GM11168 (cell line): ENCODE measurements at regions not wholly inside any gene's neighbourhood (a gene's known extent, or its start where the extent isn't known, plus 50 kb on each side); places are given as distances from the start of the nearest gene placed in this dataset.

Experiments used
- in situ Hi-C: fragments of 300-500 bp; cut with MboI; formaldehyde crosslinking; loops from one replicate; pipeline ENCODE4 v1.12.0; 2022; ENCODE audit warnings: low sequenced_read_pairs; ENCODE audit not compliant: unreplicated experiment

GRCh38 chr20:24045621-24046318 is 57.2 kb upstream of the GGTLC1 start:
- in situ Hi-C loops: no loop called here

- in situ Hi-C loops: no loop called here
Observed at GRCh38 chr20:24043294-24043693, 54.7 kb upstream of the GGTLC1 start.

GRCh38 chr20:24042646-24043045 is 54.1 kb upstream of the GGTLC1 start:
- in situ Hi-C loops: no loop called here

- in situ Hi-C loops: no loop called here
Observed at GRCh38 chr20:24040896-24041459, 52.4 kb upstream of the GGTLC1 start.

GRCh38 chr20:24039196-24039595 is 50.6 kb upstream of the GGTLC1 start:
- in situ Hi-C loops: no loop called here
